Activated naive CD8-positive, alpha-beta T cell treated with anti-CD3 and anti-CD28 coated beads, Interleukin-2, amount 50 U/mL, for 16 hours (primary cell): ENCODE measurements at regions not wholly inside any gene's neighbourhood (a gene's known extent, or its start where the extent isn't known, plus 50 kb on each side); places are given as distances from the start of the nearest gene placed in this dataset.

Experiments
- DNase-seq: peaks from one replicate; pipeline ENCODE4 v3.0.0-alpha.2; 2020; ENCODE audit warnings: low read depth, low spot score

- no peak for DNase-seq
These were observed 1454.1 kb downstream of the UQCRFS1 start for GRCh38 chr19:27758626-27759505.

GRCh38 chr19:27754700-27755099 is 1458.3 kb downstream of the UQCRFS1 start:
- no peak for DNase-seq

- no peak for DNase-seq
These were observed 1459.3 kb downstream of the UQCRFS1 start for GRCh38 chr19:27753622-27754021.

- DNase-seq = no peak
These were observed 1460.3 kb downstream of the UQCRFS1 start for GRCh38 chr19:27752530-27753184.

GRCh38 chr19:27751044-27751391 is 1461.9 kb downstream of the UQCRFS1 start:
- no peak for DNase-seq

GRCh38 chr19:27750391-27751043 is 1462.4 kb downstream of the UQCRFS1 start:
- DNase-seq = no peak

GRCh38 chr19:27748551-27749152 is 1464.3 kb downstream of the UQCRFS1 start:
- no peak for DNase-seq

GRCh38 chr19:27746691-27747380 is 1466.1 kb downstream of the UQCRFS1 start:
- DNase-seq = no peak

- no peak for DNase-seq
These were observed 1466.9 kb downstream of the UQCRFS1 start for GRCh38 chr19:27745978-27746542.

- DNase-seq = no peak
These were observed 1467.8 kb downstream of the UQCRFS1 start for GRCh38 chr19:27744926-27745768.

- no peak for DNase-seq
These were observed 1470.9 kb downstream of the UQCRFS1 start for GRCh38 chr19:27742041-27742440.

- DNase-seq = no peak
These were observed 1471.7 kb downstream of the UQCRFS1 start for GRCh38 chr19:27741236-27741635.

- DNase-seq = no peak
These were observed 1472.6 kb downstream of the UQCRFS1 start for GRCh38 chr19:27740396-27740795.

GRCh38 chr19:27738569-27739193 is 1474.3 kb downstream of the UQCRFS1 start:
- no peak for DNase-seq

- DNase-seq = no peak
These were observed 1476.7 kb downstream of the UQCRFS1 start for GRCh38 chr19:27736225-27736624.

GRCh38 chr19:27735314-27735713 is 1477.6 kb downstream of the UQCRFS1 start:
- DNase-seq = no peak

GRCh38 chr19:27734496-27735220 is 1478.3 kb downstream of the UQCRFS1 start:
- DNase-seq = no peak

GRCh38 chr19:27733551-27734266 is 1479.2 kb downstream of the UQCRFS1 start:
- DNase-seq = no peak
